Hematopoietic multipotent progenitor cell (in vitro differentiated cells): ENCODE measurements at regions not wholly inside any gene's neighbourhood (a gene's known extent, or its start where the extent isn't known, plus 50 kb on each side); places are given as distances from the start of the nearest gene placed in this dataset.

Source experiments
- DNase-seq, 3 donors: peaks; one replicate each; pipeline ENCODE4 v3.0.0-alpha.2; 2011 to 2015; ENCODE audit warnings: low read depth in 2 of 3, low spot score in 2 of 3

DNA sequence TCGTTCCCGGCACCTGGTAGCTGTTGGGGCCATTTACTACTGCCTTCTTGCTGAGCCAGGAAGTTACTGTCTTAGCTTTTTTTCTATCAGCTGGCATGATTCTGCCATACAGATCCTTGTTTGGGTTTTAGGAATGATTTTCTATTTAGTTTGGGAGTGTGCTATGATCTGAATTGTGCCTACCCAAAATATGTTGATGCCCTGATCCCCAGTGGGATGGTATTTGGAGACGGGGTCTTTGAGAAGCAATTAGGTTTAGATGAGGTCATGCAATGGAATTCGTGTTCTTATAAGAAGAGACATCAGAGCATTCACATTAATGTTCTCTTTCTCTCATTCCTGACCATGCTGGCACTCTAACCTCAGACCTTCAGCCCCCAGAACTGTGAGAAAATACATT is 59.4 kb upstream of the HS3ST2 start:
- DNase-seq, result no peak

DNA sequence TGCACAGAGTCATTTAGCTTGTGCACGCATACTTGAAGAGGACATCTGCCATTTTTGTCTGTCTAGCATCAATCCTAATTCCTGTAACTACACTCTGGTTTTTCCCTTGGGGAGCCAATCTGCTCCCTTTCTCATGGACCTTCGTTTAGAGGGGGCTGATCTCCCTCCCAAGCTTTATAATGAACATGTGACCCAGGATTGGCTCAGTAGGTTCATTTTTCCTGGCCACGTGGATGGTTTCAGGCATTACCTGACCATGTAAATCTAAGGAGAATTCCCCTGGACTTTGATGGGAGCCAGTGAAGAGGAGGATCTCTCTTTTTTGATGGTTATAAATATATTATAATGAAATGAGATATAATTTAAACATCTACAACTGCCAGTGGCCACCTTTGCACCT is 56.8 kb upstream of the HS3ST2 start:
- DNase-seq, result no peak

DNA sequence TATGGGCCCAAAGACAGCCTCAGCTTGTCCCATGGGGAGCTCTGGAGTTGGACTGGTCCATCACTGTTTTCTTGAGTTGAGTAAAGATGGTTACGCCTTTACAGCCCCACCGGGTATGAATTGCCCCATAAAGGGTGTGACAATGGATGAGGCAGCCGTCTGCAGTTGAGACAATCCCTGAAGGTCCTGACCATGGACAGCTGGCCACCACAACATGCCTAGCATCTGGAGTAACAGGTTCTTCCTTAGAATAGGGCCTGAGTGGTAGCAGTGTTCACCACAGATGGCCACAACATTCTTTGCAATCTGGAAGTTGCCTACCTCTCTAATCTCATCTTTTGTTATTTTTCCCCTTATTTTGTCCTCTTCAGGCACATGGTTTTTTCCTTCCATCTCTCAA is 51.5 kb upstream of the HS3ST2 start:
- DNase-seq, result no peak

DNA sequence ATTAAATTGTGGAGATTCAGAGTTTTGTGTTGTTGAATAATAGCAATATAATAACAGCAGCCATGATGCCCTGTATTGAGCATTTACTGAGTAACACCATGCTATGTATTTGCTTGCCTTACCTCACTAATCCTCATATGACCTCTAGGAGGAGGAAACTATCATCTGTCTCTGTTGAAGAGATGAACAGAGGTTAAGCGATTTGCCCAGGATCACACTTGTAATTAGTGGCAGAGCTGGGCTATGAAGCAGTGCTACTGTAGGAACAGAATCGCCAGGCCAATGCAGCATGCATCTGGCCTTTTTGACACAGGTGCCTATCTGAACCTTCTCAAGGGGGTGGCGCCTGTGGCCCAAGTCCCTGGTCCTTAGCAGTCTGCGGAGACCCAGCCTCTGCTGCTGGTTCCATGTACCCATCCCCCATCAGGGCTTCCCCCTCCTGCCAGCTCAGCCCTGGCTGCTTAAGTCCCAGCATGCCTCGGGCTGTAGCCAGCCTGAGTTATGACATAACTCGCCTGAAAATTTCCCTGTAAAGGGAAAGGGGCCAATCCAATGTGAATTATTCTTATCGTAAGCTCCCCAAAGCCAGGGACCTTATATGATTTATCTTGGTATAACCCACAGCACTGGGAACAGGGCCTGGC is 50.4 kb upstream of the HS3ST2 start:
- no peak for DNase-seq
